Sciatic nerve (tissue), 2 donors: ENCODE measurements at regions not wholly inside any gene's neighbourhood (a gene's known extent, or its start where the extent isn't known, plus 50 kb on each side); places are given as distances from the start of the nearest gene placed in this dataset.
"Not testable (repeated sequence)": the region's sequence is repeated elsewhere in the genome, so short reads cannot be mapped to it uniquely, and the experiment has no call there.

Experiments
- ATAC-seq: fragments of 200-7000 bp; cut with Tn5 transposase; one replicate; pipeline ENCODE4 v1.9.1; 2020; ENCODE audit warnings: mild to moderate bottlenecking, moderate library complexity
- DNase-seq: peaks from one replicate; pipeline ENCODE4 v3.0.0-alpha.2; 2020; ENCODE audit warnings: low spot score
- intact Hi-C: fragments of 100-400 bp; cut with DNase I; formaldehyde crosslinking; loops from one replicate; pipeline ENCODE4 v1.14.2; 2022
- donor health status: DM: no; HTN: no; CAD: no.
- donor health status: DM: no; HTN: no; CAD: no.

GRCh38 chr2:150129921-150130575, 357.4 kb downstream of the RND3 start:
- intact Hi-C loops: no loop called here
- DNase-seq: no peak
- ATAC-seq: no peak

GRCh38 chr2:150127995-150128394, 359.5 kb downstream of the RND3 start:
- intact Hi-C loops: no loop called here
- DNase-seq: no peak
- ATAC-seq: no peak

GRCh38 chr2:150127346-150127990, 360.0 kb downstream of the RND3 start:
- ATAC-seq (no peak), DNase-seq (no peak)
- intact Hi-C loops: no loop called here

- ATAC-seq (no peak), DNase-seq (no peak)
- intact Hi-C loops: no loop called here
Measured at GRCh38 chr2:150126839-150127238, 360.6 kb downstream of the RND3 start.

GRCh38 chr2:150126143-150126740, 361.2 kb downstream of the RND3 start:
- intact Hi-C loops: no loop called here
- ATAC-seq (no peak), DNase-seq (no peak)

- no peak for DNase-seq
- intact Hi-C loops: no loop called here
- ATAC-seq: peak; percentile 86
Measured at GRCh38 chr2:150125708-150126107, 361.8 kb downstream of the RND3 start.

GRCh38 chr2:150125188-150125587, 362.3 kb downstream of the RND3 start:
- intact Hi-C loops: no loop called here
- ATAC-seq: no peak
- DNase-seq: no peak

- intact Hi-C loops: no loop called here
Measured at GRCh38 chr2:150124739-150125138, 362.7 kb downstream of the RND3 start.

GRCh38 chr2:150122871-150123613, 364.4 kb downstream of the RND3 start:
- DNase-seq: no peak
- ATAC-seq: no peak
- intact Hi-C loops: no loop called here

More at GRCh38 chr2:150124739-150125138, 362.7 kb downstream of the RND3 start:
- no peak for DNase-seq
- no peak for ATAC-seq

- no peak for ATAC-seq
Measured at GRCh38 chr2:150122156-150122555, 365.3 kb downstream of the RND3 start.

GRCh38 chr2:150120326-150120955, 367.0 kb downstream of the RND3 start:
- DNase-seq (no peak), ATAC-seq (no peak)
- intact Hi-C loops: no loop called here

More at GRCh38 chr2:150122156-150122555, 365.3 kb downstream of the RND3 start:
- DNase-seq: no peak
- intact Hi-C loops: no loop called here

- DNase-seq: no peak
- intact Hi-C loops: no loop called here
- ATAC-seq: no peak
Measured at GRCh38 chr2:150119819-150120218, 367.6 kb downstream of the RND3 start.

GRCh38 chr2:150114089-150114488, 373.4 kb downstream of the RND3 start:
- DNase-seq, intact Hi-C loops, ATAC-seq: not testable (repeated sequence)

GRCh38 chr2:150110548-150110947, 376.9 kb downstream of the RND3 start:
- DNase-seq: no peak
- no peak for ATAC-seq
- intact Hi-C loops: no loop called here

GRCh38 chr2:150109912-150110311, 377.6 kb downstream of the RND3 start:
- intact Hi-C loops: no loop called here
- DNase-seq (no peak), ATAC-seq (peak; percentile 66)

GRCh38 chr2:150109028-150109427, 378.4 kb downstream of the RND3 start:
- DNase-seq: no peak
- ATAC-seq: peak; percentile 52
- intact Hi-C loops: no loop called here

- intact Hi-C loops: no loop called here
- ATAC-seq (no peak), DNase-seq (no peak)
Measured at GRCh38 chr2:150107816-150108215, 379.7 kb downstream of the RND3 start.

GRCh38 chr2:150107170-150107569, 380.3 kb downstream of the RND3 start:
- intact Hi-C loops: no loop called here
- ATAC-seq: no peak
- DNase-seq: no peak

GRCh38 chr2:150101947-150102346, 385.5 kb downstream of the RND3 start:
- no peak for DNase-seq
- no peak for ATAC-seq
- intact Hi-C loops: no loop called here
